ENCODE measurements at regions not wholly inside any gene's neighbourhood (a gene's known extent, or its start where the extent isn't known, plus 50 kb on each side); places are given as distances from the start of the nearest gene placed in this dataset.

- H3K4me3 ChIP-seq = no peak overlapping the region
- no peaks in the 10 kb centered on the region for H3K9me3 ChIP-seq
- DNase-seq (no peak), ATAC-seq (no peak)
- 69% methylated on average over 1 of the region's 2 CpGs for WGBS (ENCODE audit: insufficient coverage, low coverage, low lambda C conversion rate, missing lambda C conversion rate)
- intact Hi-C loops (cut with DNase I) = no loop called here
- H3K36me3 ChIP-seq = no peaks in the 10 kb centered on the region
- no peaks in the 10 kb centered on the region for H3K4me1 ChIP-seq
- TF ChIP-seq POLR2A (IDR thresholded peaks at IDR 0.05) = no peak
- no peaks in the 10 kb centered on the region for H3K27me3 ChIP-seq
- no peak overlapping the region for H3K27ac ChIP-seq
Measured at GRCh38 chr2:12381543-12382325, 335.0 kb upstream of the TRIB2 start.

- DNase-seq (no peak), ATAC-seq (no peak)
- Histone ChIP-seq H3K36me3 (no peaks in the 10 kb centered on the region), H3K27me3 (no peaks in the 10 kb centered on the region), H3K4me3 (no peak overlapping the region), H3K4me1 (no peaks in the 10 kb centered on the region), H3K27ac (no peak overlapping the region), H3K9me3 (no peaks in the 10 kb centered on the region)
- WGBS (ENCODE audit: insufficient coverage, low coverage, low lambda C conversion rate, missing lambda C conversion rate) = 67% methylated on average over 4 of the region's 4 CpGs
- intact Hi-C loops (cut with DNase I) = no loop called here
- TF ChIP-seq POLR2A (IDR thresholded peaks at IDR 0.05) = no peak
- TF ChIP-seq CTCF (IDR thresholded peaks at IDR 0.05) = no peak
Measured at GRCh38 chr2:12382366-12382765, 334.4 kb upstream of the TRIB2 start.

- ATAC-seq = no peak
- no peaks in the 10 kb centered on the region for H3K9me3 ChIP-seq
- H3K27me3 ChIP-seq = no peaks in the 10 kb centered on the region
- H3K4me3 ChIP-seq = no peak overlapping the region
- H3K36me3 ChIP-seq = no peaks in the 10 kb centered on the region
- TF ChIP-seq POLR2A (IDR thresholded peaks at IDR 0.05) (no peak), CTCF (IDR thresholded peaks at IDR 0.05) (no peak)
- no peak for DNase-seq
- no peak overlapping the region for H3K27ac ChIP-seq
- H3K4me1 ChIP-seq = no peaks in the 10 kb centered on the region
- 59% methylated on average over 9 of the region's 9 CpGs for WGBS (ENCODE audit: insufficient coverage, low coverage, low lambda C conversion rate, missing lambda C conversion rate)
- intact Hi-C loops (cut with DNase I) = no loop called here
Measured at GRCh38 chr2:12389344-12390045, 327.2 kb upstream of the TRIB2 start.

- ATAC-seq (no peak), DNase-seq (no peak)
- no peaks in the 10 kb centered on the region for H3K36me3 ChIP-seq
- H3K4me1 ChIP-seq = no peaks in the 10 kb centered on the region
- TF ChIP-seq POLR2A (IDR thresholded peaks at IDR 0.05) (no peak), CTCF (IDR thresholded peaks at IDR 0.05) (no peak)
- H3K9me3 ChIP-seq = no peaks in the 10 kb centered on the region
- H3K27ac ChIP-seq = no peak overlapping the region
- intact Hi-C loops (cut with DNase I) = no loop called here
- no peak overlapping the region for H3K4me3 ChIP-seq
- 35% methylated on average over 2 of the region's 2 CpGs for WGBS (ENCODE audit: insufficient coverage, low coverage, low lambda C conversion rate, missing lambda C conversion rate)
- H3K27me3 ChIP-seq = no peaks in the 10 kb centered on the region
Measured at GRCh38 chr2:12391116-12391515, 325.6 kb upstream of the TRIB2 start.

GRCh38 chr2:12396699-12397098 lies 320.0 kb upstream of the TRIB2 start:
- TF ChIP-seq POLR2A (IDR thresholded peaks at IDR 0.05) = no peak
- H3K9me3 ChIP-seq = no peaks in the 10 kb centered on the region
- no peak overlapping the region for H3K27ac ChIP-seq
- ATAC-seq (no peak), DNase-seq (no peak)
- WGBS (ENCODE audit: insufficient coverage, low coverage, low lambda C conversion rate, missing lambda C conversion rate) = 76% methylated on average over 6 of the region's 6 CpGs
- no peaks in the 10 kb centered on the region for H3K4me1 ChIP-seq
- no peaks in the 10 kb centered on the region for H3K36me3 ChIP-seq
- no peaks in the 10 kb centered on the region for H3K27me3 ChIP-seq
- intact Hi-C loops (cut with DNase I) = no loop called here
- no peak overlapping the region for H3K4me3 ChIP-seq

Measured in right lobe of liver (tissue), 6 donors.